Prostate gland (tissue), 2 donors: ENCODE measurements at regions not wholly inside any gene's neighbourhood (a gene's known extent, or its start where the extent isn't known, plus 50 kb on each side); places are given as distances from the start of the nearest gene placed in this dataset.

Source experiments
- DNase-seq: peaks from one replicate; pipeline ENCODE4 v3.0.0-alpha.2; 2019; ENCODE audit warnings: low spot score
- H3K27ac ChIP-seq, 2 donors: fragments of 200-600 bp; sonication (generic); 2 replicates each; pipeline ENCODE4 v1.5.1; 2017 to 2019
- H3K27me3 ChIP-seq: fragments of 200-600 bp; sonication (generic); replicated peaks from 2 replicates; pipeline ENCODE4 v1.5.1; 2019; ENCODE audit not compliant: insufficient read depth
- H3K36me3 ChIP-seq, 2 donors: fragments of 200-600 bp; sonication (generic); 1 replicate in 1 of 2; 2 replicates in 1 of 2; pipeline versions ENCODE4 v1.5.1 to v1.8.1; 2017 to 2019
- H3K4me1 ChIP-seq: fragments of 200-600 bp; sonication (generic); replicated peaks from 2 replicates; pipeline ENCODE4 v1.5.1; 2019
- H3K4me3 ChIP-seq, 2 donors: fragments of 200-600 bp; sonication (generic); 2 replicates each; pipeline ENCODE4 v1.5.1; 2017 to 2019
- H3K9me3 ChIP-seq: fragments of 200-600 bp; sonication (generic); 2 replicates; pipeline ENCODE4 v1.5.1; 2017
- CTCF ChIP-seq, 4 experiments: fragments of 200-600 bp in 2 of 4; fragments of 450-650 bp in 2 of 4; sonication (generic) in 2 of 4; IDR thresholded peaks; 1 replicate in 3 of 4; 2 replicates in 1 of 4; pipeline ENCODE4 v1.5.1; 2016 to 2019; ENCODE audit warnings: antibody characterized with exemption in 4 of 4, mild to moderate bottlenecking in 2 of 4, moderate library complexity in 2 of 4
- POLR2A ChIP-seq: fragments of 450-650 bp; IDR thresholded peaks from one replicate; pipeline ENCODE4 v1.6.1; 2016; ENCODE audit warnings: antibody characterized with exemption, mild to moderate bottlenecking
- POLR2AphosphoS5 ChIP-seq: sonication (generic); formaldehyde crosslinking; IDR thresholded peaks from one replicate; pipeline ENCODE4 v1.6.1; 2017; ENCODE audit warnings: antibody characterized with exemption
- WGBS: methylation state at CpG from one replicate; pipeline ENCODE4 v1.1.5; 2018; 5-methylcytosine and 5-hydroxymethylcytosine counted together
- intact Hi-C: fragments of 100-400 bp; cut with DNase I; formaldehyde crosslinking; loops from one replicate; pipeline ENCODE4 v1.14.2; 2022

GRCh38 chr3:137297770-137298169 lies 340.0 kb downstream of the IL20RB start:
- 74% methylated on average over 1 of the region's 1 CpG for WGBS
- no peak for TF ChIP-seq POLR2AphosphoS5
- TF ChIP-seq POLR2A, result no peak
- TF ChIP-seq CTCF (IDR thresholded peaks at IDR 0.05), result no peak
- Histone ChIP-seq H3K9me3 (no peaks in the 10 kb centered on the region), H3K27ac (no peak overlapping the region), H3K36me3 (no peaks in the 10 kb centered on the region), H3K4me3 (no peak overlapping the region), H3K27me3 (no peaks in the 10 kb centered on the region), H3K4me1 (no peaks in the 10 kb centered on the region)
- no peak for DNase-seq
- intact Hi-C loops, result no loop called here

- Histone ChIP-seq H3K4me1 (no peaks in the 10 kb centered on the region), H3K4me3 (no peak overlapping the region), H3K27ac (no peak overlapping the region), H3K27me3 (no peaks in the 10 kb centered on the region), H3K9me3 (no peaks in the 10 kb centered on the region), H3K36me3 (no peaks in the 10 kb centered on the region)
- DNase-seq, result no peak
- no peak for TF ChIP-seq POLR2A
- TF ChIP-seq CTCF (IDR thresholded peaks at IDR 0.05), result no peak
- TF ChIP-seq POLR2AphosphoS5, result no peak
- intact Hi-C loops, result no loop called here
- WGBS, result 71% methylated on average over 2 of the region's 2 CpGs
These were observed 342.9 kb downstream of the IL20RB start for GRCh38 chr3:137300703-137301102.

GRCh38 chr3:137304313-137305056 lies 346.7 kb downstream of the IL20RB start:
- WGBS, result 58% methylated on average over 1 of the region's 1 CpG
- Histone ChIP-seq H3K4me1 (no peaks in the 10 kb centered on the region), H3K27ac (no peak overlapping the region), H3K4me3 (no peak overlapping the region), H3K27me3 (no peaks in the 10 kb centered on the region), H3K9me3 (no peaks in the 10 kb centered on the region), H3K36me3 (no peaks in the 10 kb centered on the region)
- intact Hi-C loops, result no loop called here
- no peak for TF ChIP-seq CTCF (IDR thresholded peaks at IDR 0.05)
- TF ChIP-seq POLR2AphosphoS5, result no peak
- no peak for TF ChIP-seq POLR2A
- no peak for DNase-seq

GRCh38 chr3:137324114-137324513 lies 366.3 kb downstream of the IL20RB start:
- WGBS, result 98% methylated on average over 2 of the region's 2 CpGs
- Histone ChIP-seq H3K27ac (no peak overlapping the region), H3K9me3 (no peaks in the 10 kb centered on the region), H3K27me3 (no peaks in the 10 kb centered on the region), H3K4me3 (no peak overlapping the region), H3K36me3 (no peaks in the 10 kb centered on the region), H3K4me1 (no peaks in the 10 kb centered on the region)
- no peak for TF ChIP-seq POLR2A
- intact Hi-C loops, result no loop called here
- no peak for DNase-seq

- Histone ChIP-seq H3K27ac (no peak overlapping the region), H3K4me3 (no peak overlapping the region), H3K27me3 (no peaks in the 10 kb centered on the region), H3K36me3 (no peaks in the 10 kb centered on the region), H3K4me1 (no peaks in the 10 kb centered on the region), H3K9me3 (no peaks in the 10 kb centered on the region)
- 74% methylated on average over 3 of the region's 3 CpGs for WGBS
- TF ChIP-seq CTCF (IDR thresholded peaks at IDR 0.05), result no peak
- TF ChIP-seq POLR2AphosphoS5, result no peak
- no peak for TF ChIP-seq POLR2A
- no peak for DNase-seq
- intact Hi-C loops, result no loop called here
These were observed 367.4 kb downstream of the IL20RB start for GRCh38 chr3:137325170-137325569.
